Large intestine (tissue), 3 donors: ENCODE measurements at regions not wholly inside any gene's neighbourhood (a gene's known extent, or its start where the extent isn't known, plus 50 kb on each side); places are given as distances from the start of the nearest gene placed in this dataset.
"Not testable (repeated sequence)": the region's sequence is repeated elsewhere in the genome, so short reads cannot be mapped to it uniquely, and the experiment has no call there.

ENCODE experiments used
- DNase-seq, 2 donors: peaks; one replicate each; pipeline versions ENCODE4 v3.0.0 to v3.0.0-alpha.2; 2013
- H3K27ac ChIP-seq: one replicate; pipeline ENCODE4 v1.5.1; 2013; ENCODE audit warnings: low read length
- H3K27me3 ChIP-seq: 2 replicates; pipeline ENCODE4 v1.6.1; 2013; ENCODE audit warnings: low read length; ENCODE audit not compliant: control insufficient read depth, insufficient read depth
- H3K36me3 ChIP-seq: 2 replicates; pipeline ENCODE4 v1.6.1; 2013; ENCODE audit warnings: low read length; ENCODE audit not compliant: control insufficient read depth, insufficient read depth
- H3K4me1 ChIP-seq: one replicate; pipeline ENCODE4 v1.6.1; 2013; ENCODE audit warnings: low read length; ENCODE audit not compliant: control insufficient read depth, insufficient read depth
- H3K4me3 ChIP-seq: one replicate; pipeline ENCODE4 v1.5.1; 2013; ENCODE audit warnings: low read length
- H3K9me3 ChIP-seq: one replicate; pipeline ENCODE4 v1.6.1; 2013; ENCODE audit warnings: mild to moderate bottlenecking, low read depth, low read length, moderate library complexity; ENCODE audit not compliant: control insufficient read depth
- WGBS: methylation state at CpG from one replicate; pipeline ENCODE4 v1.1.5; 2013; ENCODE audit warnings: low lambda C conversion rate; ENCODE audit not compliant: insufficient coverage; 5-methylcytosine and 5-hydroxymethylcytosine counted together

DNA sequence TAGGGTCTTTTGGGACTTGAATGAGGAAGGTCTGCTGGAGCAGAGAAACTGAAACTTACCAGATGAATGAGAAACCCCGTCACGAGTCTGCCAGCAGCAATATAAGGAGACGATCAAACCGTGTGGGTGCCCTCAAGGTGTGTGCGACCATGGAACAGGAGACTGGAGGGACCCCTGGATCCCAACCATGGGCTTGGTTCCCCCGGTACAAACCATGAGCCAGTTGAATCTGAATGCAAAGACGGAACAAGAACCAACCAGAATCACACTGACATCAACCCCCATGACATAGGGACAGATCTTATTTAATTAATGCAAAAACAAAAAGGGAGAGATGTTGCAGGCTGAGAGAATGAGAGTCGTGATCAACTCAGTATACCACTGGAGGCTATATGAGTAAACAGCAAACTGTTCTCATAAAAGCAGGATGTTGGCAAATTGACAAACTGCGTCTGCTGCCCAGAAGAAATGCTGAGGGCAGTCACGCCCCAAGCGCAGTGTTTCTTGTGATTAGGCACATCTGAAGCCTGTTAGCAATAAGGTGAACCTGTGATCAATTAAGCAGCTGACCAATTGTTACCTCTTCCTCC, 475.5 kb upstream of the ACO1 start:
- Histone ChIP-seq H3K4me3 (no peak overlapping the region), H3K36me3 (no peaks in the 10 kb centered on the region), H3K4me1 (no peaks in the 10 kb centered on the region), H3K9me3 (no peaks in the 10 kb centered on the region), H3K27me3 (no peaks in the 10 kb centered on the region), H3K27ac (no peak overlapping the region)
- no peak for DNase-seq
- 80% methylated on average over 1 of the region's 11 CpGs for WGBS

DNA sequence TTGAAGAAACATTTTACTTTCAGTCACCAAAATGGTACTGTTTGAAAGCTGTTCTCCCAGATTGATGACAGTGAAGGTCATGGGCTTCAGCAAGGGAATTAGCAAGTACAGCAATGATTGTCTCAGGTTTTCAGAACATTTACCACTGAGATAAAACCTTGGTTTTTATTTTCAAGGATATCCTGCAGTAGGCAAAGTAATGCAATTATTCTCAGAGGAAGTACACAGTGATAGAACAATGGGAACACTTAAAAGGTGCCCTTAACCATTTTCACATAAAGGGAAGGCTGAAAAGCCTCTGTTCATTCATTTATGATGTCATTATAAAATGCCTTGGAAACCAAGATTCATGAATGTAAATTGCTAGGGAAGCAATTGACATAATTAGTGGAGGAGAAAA, 471.8 kb upstream of the ACO1 start:
- no peak for DNase-seq
- Histone ChIP-seq H3K27ac (no peak overlapping the region), H3K9me3 (no peaks in the 10 kb centered on the region), H3K4me1 (no peaks in the 10 kb centered on the region), H3K36me3 (no peaks in the 10 kb centered on the region), H3K27me3 (no peaks in the 10 kb centered on the region), H3K4me3 (no peak overlapping the region)

DNA sequence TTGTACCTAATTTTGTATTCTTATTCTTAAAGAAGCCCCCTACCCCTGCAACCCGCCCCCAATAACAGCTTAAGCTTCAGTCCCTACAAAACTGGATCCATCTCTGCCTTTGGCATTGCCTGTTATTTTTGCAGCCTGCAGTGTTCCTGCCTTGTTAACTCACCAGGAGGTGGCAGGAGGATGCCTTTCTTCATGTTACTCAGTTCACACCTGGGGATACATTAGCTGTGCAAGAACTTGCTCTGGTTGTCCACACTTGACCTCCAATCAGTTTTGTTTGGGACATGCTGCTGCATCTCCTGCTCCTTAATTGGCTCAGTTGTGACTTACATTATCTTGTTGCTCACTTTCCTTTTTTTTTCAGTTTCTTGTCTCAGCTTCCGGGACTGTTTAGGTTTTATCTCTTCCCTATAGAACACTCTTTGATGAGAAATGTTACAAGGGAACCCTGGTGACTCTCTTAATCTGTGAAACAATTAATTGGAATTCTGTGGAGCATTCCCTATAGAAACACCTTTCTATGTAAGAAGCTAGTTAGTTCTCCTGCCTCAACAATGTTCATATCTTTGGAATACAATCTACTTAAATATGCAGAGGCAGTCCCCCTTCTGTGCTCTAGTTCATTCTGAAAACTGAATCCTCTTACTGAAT, 467.7 kb upstream of the ACO1 start:
- Histone ChIP-seq H3K27ac (no peak overlapping the region), H3K27me3 (no peaks in the 10 kb centered on the region), H3K4me3 (no peak overlapping the region), H3K9me3 (no peaks in the 10 kb centered on the region), H3K4me1 (no peaks in the 10 kb centered on the region), H3K36me3 (no peaks in the 10 kb centered on the region)
- no CpG with 5 or more reads among the region's 2 CpGs for WGBS
- DNase-seq: no peak

DNA sequence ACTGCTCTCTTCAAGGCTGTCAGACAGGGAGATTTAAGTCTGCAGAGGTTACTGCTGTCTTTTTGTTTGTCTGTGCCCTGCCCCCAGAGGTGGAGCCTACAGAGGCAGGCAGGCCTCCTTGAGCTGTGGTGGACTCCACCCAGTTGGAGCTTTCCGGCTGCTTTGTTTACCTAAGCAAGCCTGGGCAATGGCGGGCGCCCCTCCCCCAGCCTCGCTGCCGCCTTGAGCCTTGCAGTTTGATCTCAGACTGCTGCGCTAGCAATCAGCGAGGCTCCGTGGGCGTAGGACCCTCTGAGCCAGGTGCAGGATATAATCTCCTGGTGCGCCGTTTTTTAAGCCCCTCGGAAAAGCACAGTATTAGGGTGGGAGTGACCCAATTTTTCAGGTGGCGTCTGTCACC, 446.7 kb upstream of the ACO1 start:
- not testable (repeated sequence) for DNase-seq, H3K27ac ChIP-seq
- no CpG with 5 or more reads among the region's 13 CpGs for WGBS

DNA sequence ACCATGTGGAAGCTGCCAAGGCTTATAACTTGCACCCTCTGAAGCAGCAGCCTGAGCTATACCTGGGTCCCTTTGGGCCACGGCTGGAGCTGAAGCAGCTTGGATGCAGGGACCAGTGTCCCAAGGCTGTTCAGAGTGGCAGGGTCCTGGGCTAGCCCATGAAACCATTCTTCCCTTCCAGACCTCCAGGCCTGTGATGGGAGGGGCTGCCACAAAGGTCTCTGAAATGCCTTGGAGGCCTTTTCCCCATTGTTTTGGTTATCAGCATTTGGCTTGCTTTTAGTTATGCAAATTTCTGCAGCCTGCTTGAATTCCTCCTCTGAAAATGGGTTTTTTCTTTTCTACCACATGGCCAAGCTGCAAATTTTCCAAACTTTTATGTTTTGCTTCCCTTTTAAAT, 433.7 kb upstream of the ACO1 start:
- peaks cover 3% of the 10 kb centered on the region for H3K9me3 ChIP-seq
- no CpG with 5 or more reads among the region's 1 CpG for WGBS
- H3K36me3 ChIP-seq: no peaks in the 10 kb centered on the region
- no peaks in the 10 kb centered on the region for H3K27me3 ChIP-seq
- no peak for DNase-seq
- H3K27ac ChIP-seq: no peak overlapping the region
- H3K4me1 ChIP-seq: no peaks in the 10 kb centered on the region
- no peak overlapping the region for H3K4me3 ChIP-seq

More for the DNA sequence above, 446.7 kb upstream of the ACO1 start:
- H3K36me3 ChIP-seq, H3K4me1 ChIP-seq, H3K27me3 ChIP-seq, H3K9me3 ChIP-seq, H3K4me3 ChIP-seq: not testable (repeated sequence)

DNA sequence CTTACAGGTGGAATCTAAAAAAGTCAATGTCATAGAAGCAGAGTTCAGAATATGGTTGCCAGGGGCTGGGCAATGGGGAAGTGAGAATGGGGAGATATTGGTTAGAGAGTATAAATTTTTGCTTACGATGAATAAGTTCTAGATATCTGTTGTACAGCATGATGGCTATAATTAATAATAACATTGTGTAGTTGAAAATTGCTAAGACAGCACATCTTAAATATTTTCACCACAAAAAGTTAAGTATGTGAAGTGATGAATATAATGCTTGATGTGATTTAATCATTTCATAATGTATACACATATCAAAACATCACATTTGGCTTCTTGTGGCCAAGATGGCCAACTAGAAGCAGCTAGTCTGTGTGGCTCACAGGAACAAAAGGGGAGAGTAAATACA, 425.9 kb upstream of the ACO1 start:
- H3K9me3 ChIP-seq: peaks cover 11% of the 10 kb centered on the region
- WGBS: 100% methylated on average over 1 of the region's 1 CpG
- DNase-seq: no peak
- H3K36me3 ChIP-seq: no peaks in the 10 kb centered on the region
- H3K4me3 ChIP-seq: no peak overlapping the region
- H3K4me1 ChIP-seq: no peaks in the 10 kb centered on the region
- H3K27ac ChIP-seq: no peak overlapping the region
- no peaks in the 10 kb centered on the region for H3K27me3 ChIP-seq

DNA sequence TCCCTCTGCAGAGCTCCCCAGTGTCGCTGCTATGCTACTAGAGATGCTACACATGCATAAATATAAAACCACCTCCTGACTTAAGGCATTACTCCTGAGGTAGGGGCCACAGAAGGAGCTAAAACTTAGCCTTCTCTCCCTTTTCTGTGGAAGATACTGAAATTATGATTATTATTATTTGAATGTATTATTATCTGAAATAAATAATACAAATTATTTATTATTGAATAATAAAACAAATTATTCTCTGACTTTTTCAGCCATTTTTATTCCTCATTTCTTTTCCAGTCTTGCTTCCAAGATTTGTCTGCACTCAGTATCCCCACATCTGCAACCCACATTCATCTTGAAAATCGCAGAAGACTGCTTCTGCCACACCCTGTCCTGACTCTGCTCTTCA, 414.9 kb upstream of the ACO1 start:
- H3K27ac ChIP-seq: no peak overlapping the region
- no CpG with 5 or more reads among the region's 2 CpGs for WGBS

DNA sequence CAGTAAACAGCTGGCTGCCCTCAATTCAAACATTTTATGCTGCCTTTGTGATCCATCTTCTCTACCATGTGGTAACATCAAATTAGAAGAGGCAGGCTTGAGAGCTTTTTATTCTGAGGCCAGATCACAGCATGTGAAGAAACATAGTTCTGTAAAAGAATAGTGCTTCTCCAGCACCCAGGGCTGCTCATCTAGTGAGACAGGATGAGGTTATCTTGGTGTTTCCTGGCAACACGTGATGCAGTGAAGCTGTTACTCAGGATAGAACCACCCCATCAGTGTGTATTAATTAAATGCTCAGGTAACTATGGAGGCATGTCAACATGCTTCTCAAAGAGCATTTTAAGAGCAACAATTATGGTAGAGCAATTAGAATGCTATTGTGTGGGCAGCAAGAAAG, 400.5 kb upstream of the ACO1 start:
- H3K9me3 ChIP-seq: no peaks in the 10 kb centered on the region
- DNase-seq: no peak
- H3K36me3 ChIP-seq: no peaks in the 10 kb centered on the region
- WGBS: no CpG with 5 or more reads among the region's 1 CpG
- no peak overlapping the region for H3K4me3 ChIP-seq
- H3K27me3 ChIP-seq: no peaks in the 10 kb centered on the region
- H3K4me1 ChIP-seq: no peaks in the 10 kb centered on the region
- H3K27ac ChIP-seq: no peak overlapping the region

More for the DNA sequence above, 414.9 kb upstream of the ACO1 start:
- no peaks in the 10 kb centered on the region for H3K27me3 ChIP-seq
- no peak for DNase-seq
- H3K4me3 ChIP-seq: no peak overlapping the region
- H3K4me1 ChIP-seq: no peaks in the 10 kb centered on the region
- no peaks in the 10 kb centered on the region for H3K36me3 ChIP-seq
- H3K9me3 ChIP-seq: no peaks in the 10 kb centered on the region

DNA sequence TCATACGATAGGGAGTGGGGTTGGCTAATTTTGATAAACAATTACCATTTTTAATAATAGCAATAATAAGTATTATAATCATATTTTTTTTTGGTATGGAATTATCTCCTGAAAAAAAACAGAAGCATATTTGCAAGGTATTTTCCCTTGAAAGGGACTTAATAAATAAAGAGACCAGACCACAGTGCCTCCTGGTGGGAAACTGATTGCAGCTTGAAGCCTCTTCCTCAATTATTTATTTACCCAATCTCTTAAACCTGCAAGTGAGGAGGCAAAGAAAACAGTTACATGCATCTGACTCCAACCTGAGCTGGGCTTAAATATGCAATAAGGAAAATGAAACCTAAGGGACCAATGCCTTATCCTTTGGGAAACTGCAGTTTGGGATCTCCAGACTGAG, 388.1 kb upstream of the ACO1 start:
- Histone ChIP-seq H3K27me3 (no peaks in the 10 kb centered on the region), H3K4me1 (no peaks in the 10 kb centered on the region), H3K4me3 (no peak overlapping the region), H3K36me3 (no peaks in the 10 kb centered on the region), H3K27ac (no peak overlapping the region), H3K9me3 (no peaks in the 10 kb centered on the region)
- DNase-seq: no peak
- no CpG with 5 or more reads among the region's 1 CpG for WGBS

DNA sequence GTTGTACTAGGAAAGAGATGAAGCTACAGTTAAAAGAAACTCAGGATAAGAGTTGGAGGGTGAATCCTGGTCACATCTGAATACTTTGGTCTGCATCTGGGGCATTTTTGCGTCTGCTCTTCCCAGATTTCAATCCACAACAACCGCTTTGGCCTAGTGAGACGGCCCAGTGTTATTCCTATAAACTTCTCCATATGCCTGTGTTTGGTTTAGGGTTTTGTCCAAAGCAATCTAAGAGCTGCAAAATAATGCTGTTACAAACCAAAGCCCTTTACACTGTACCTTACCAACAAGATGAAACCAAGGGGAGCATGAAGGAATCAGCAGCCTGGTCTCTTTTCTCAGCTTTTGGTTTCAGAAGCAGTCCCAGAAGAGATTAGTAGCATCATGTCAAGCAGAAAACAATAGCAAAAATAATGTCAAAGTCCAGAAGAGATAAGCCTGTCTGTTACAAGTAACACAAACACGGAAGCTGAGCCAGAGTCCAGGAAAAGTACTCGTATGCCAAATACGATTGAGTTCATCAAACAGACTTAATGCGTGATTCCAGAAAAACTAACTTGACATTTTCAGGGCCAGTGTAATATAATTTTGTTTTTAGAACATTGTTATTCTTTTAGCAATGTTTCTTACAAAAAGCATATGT, 379.9 kb upstream of the ACO1 start:
- H3K27ac ChIP-seq: no peak overlapping the region
- 63% methylated on average over 3 of the region's 7 CpGs for WGBS
- H3K4me1 ChIP-seq: no peaks in the 10 kb centered on the region
- peak; percentile 16 to 62 for DNase-seq
- no peak overlapping the region for H3K4me3 ChIP-seq
- no peaks in the 10 kb centered on the region for H3K27me3 ChIP-seq
- H3K36me3 ChIP-seq: no peaks in the 10 kb centered on the region
- no peaks in the 10 kb centered on the region for H3K9me3 ChIP-seq

DNA sequence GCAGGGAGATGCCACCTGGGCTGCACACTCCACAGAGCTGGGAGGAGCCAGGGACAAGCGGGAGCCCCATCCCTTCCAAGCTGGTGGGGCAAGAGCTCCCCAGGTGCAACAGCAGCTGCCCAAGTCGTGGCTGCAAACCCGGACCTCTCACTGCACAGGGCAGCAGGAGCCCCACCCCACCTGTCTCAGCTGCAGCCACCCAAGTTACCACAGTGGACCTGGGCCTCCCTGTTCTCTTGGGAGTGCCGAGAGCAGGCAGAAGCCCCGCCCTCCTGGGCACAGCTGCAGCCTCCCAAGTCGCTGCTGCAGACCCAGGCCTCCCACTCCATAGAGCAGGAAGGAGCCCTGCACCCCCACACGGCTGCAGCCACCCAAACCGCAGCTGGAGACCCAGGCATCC, 374.1 kb upstream of the ACO1 start:
- H3K27me3 ChIP-seq: no peaks in the 10 kb centered on the region
- H3K4me3 ChIP-seq: no peak overlapping the region
- peaks cover 7% of the 10 kb centered on the region for H3K9me3 ChIP-seq

More for the DNA sequence above, 374.1 kb upstream of the ACO1 start:
- Histone ChIP-seq H3K27ac (no peak overlapping the region), H3K4me1 (no peaks in the 10 kb centered on the region), H3K36me3 (no peaks in the 10 kb centered on the region)
- no CpG with 5 or more reads among the region's 8 CpGs for WGBS
- DNase-seq: no peak
